HepG2 (cell line): ENCODE measurements at regions not wholly inside any gene's neighbourhood (a gene's known extent, or its start where the extent isn't known, plus 50 kb on each side); places are given as distances from the start of the nearest gene placed in this dataset.

Source experiments
- CBX2 ChIP-seq, 2 experiments: fragments of 200-600 bp in 1 of 2; sonication (generic); formaldehyde crosslinking in 1 of 2; IDR thresholded peaks; 2 replicates each; pipeline versions ENCODE4 v1.7.0 to v1.8.1; 2018 to 2022; ENCODE audit warnings: low read depth in 2 of 2, low read length in 1 of 2, mild to moderate bottlenecking in 1 of 2, missing genetic modification reagents in 1 of 2
- MAZ ChIP-seq, 2 experiments: sonication (generic) in 1 of 2; formaldehyde crosslinking in 1 of 2; IDR thresholded peaks; 2 replicates each; pipeline versions ENCODE4 v1.5.0 to v1.6.1; 2012 to 2020; ENCODE audit warnings: low read depth in 2 of 2, mild to moderate bottlenecking in 2 of 2, borderline replicate concordance in 1 of 2, improper control_type of control experiment in 1 of 2, low read length in 1 of 2, missing genetic modification reagents in 1 of 2, moderate library complexity in 1 of 2
- NPAS2 ChIP-seq: sonication (generic); formaldehyde crosslinking; IDR thresholded peaks from 2 replicates; pipeline ENCODE4 v1.8.0; 2022; ENCODE audit warnings: mild to moderate bottlenecking, missing genetic modification reagents, borderline replicate concordance
- RFXANK ChIP-seq: IDR thresholded peaks from 2 replicates; pipeline ENCODE4 v1.6.1; 2016
- YEATS2 ChIP-seq: sonication (generic); formaldehyde crosslinking; IDR thresholded peaks from 2 replicates; pipeline ENCODE4 v1.4.0; 2020; ENCODE audit warnings: missing genetic modification reagents, borderline replicate concordance
- ZFP36 ChIP-seq: fragments of 150-350 bp; IDR thresholded peaks from 2 replicates; pipeline ENCODE4 v1.6.1; 2018; ENCODE audit warnings: borderline replicate concordance, low read length, low read depth; ENCODE audit not compliant: partially characterized antibody
- ZMYM4 ChIP-seq: sonication (generic); formaldehyde crosslinking; IDR thresholded peaks from 2 replicates; pipeline ENCODE4 v1.8.1; 2023; ENCODE audit warnings: mild to moderate bottlenecking, missing genetic modification reagents
- ZNF232 ChIP-seq: sonication (generic); formaldehyde crosslinking; IDR thresholded peaks from 2 replicates; pipeline ENCODE4 v1.4.0; 2020; ENCODE audit warnings: missing genetic modification reagents, borderline replicate concordance
- ZNF317 ChIP-seq: sonication (generic); formaldehyde crosslinking; IDR thresholded peaks from 2 replicates; pipeline ENCODE4 v1.5.0; 2020; ENCODE audit warnings: mild to moderate bottlenecking, missing genetic modification reagents
- ZNF883 ChIP-seq: sonication (generic); formaldehyde crosslinking; IDR thresholded peaks from 2 replicates; pipeline ENCODE4 v1.5.1; 2020; ENCODE audit warnings: mild to moderate bottlenecking, missing genetic modification reagents; ENCODE audit errors: not compliant biosample characterization
- TF ChIP-seq, protein P1 (sequence below): sonication (generic); formaldehyde crosslinking; IDR thresholded peaks from 2 replicates; pipeline ENCODE4 v1.4.0; 2020; ENCODE audit warnings: missing genetic modification reagents, borderline replicate concordance
- TF ChIP-seq, protein P2 (sequence below): IDR thresholded peaks from 2 replicates; pipeline ENCODE4 v1.6.1; 2016; ENCODE audit warnings: mild to moderate bottlenecking
- TF ChIP-seq, protein P3 (sequence below): sonication (generic); formaldehyde crosslinking; IDR thresholded peaks from 2 replicates; pipeline ENCODE4 v1.8.1; 2023; ENCODE audit warnings: mild to moderate bottlenecking, missing genetic modification reagents, borderline replicate concordance
- TF ChIP-seq, protein P4 (sequence below): sonication (generic); formaldehyde crosslinking; IDR thresholded peaks from 2 replicates; pipeline ENCODE4 v1.5.0; 2020; ENCODE audit warnings: mild to moderate bottlenecking, missing genetic modification reagents, moderate library complexity
- TF ChIP-seq, protein P5 (sequence below): sonication (generic); formaldehyde crosslinking; IDR thresholded peaks from 2 replicates; pipeline ENCODE4 v1.4.0; 2020; ENCODE audit warnings: mild to moderate bottlenecking, missing genetic modification reagents
- TF ChIP-seq, protein P6 (sequence below): sonication (generic); formaldehyde crosslinking; IDR thresholded peaks from 2 replicates; pipeline ENCODE4 v1.8.0; 2022; ENCODE audit warnings: missing genetic modification reagents, mild to moderate bottlenecking, borderline replicate concordance

DNA sequence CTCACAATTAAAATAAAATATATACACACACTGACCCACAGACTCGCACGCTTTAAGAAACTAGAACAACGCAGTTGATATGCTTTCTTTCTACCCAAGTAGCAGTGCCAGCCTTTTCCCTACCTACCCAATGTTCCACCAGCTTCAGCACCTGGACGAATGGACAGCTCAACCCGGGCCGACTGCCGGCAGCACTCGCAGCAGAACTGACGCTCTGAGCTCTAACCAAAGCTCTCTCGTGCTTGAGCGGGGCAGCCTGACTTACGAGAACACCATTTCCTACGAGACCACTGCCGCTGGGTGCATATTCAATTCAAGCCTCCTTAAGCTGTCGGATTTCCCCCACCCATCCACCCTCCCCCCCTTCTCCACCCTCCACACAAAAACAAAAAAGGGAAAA is 127.4 kb upstream of the DPYD start (continued):
- TF ChIP-seq, protein P1, sequence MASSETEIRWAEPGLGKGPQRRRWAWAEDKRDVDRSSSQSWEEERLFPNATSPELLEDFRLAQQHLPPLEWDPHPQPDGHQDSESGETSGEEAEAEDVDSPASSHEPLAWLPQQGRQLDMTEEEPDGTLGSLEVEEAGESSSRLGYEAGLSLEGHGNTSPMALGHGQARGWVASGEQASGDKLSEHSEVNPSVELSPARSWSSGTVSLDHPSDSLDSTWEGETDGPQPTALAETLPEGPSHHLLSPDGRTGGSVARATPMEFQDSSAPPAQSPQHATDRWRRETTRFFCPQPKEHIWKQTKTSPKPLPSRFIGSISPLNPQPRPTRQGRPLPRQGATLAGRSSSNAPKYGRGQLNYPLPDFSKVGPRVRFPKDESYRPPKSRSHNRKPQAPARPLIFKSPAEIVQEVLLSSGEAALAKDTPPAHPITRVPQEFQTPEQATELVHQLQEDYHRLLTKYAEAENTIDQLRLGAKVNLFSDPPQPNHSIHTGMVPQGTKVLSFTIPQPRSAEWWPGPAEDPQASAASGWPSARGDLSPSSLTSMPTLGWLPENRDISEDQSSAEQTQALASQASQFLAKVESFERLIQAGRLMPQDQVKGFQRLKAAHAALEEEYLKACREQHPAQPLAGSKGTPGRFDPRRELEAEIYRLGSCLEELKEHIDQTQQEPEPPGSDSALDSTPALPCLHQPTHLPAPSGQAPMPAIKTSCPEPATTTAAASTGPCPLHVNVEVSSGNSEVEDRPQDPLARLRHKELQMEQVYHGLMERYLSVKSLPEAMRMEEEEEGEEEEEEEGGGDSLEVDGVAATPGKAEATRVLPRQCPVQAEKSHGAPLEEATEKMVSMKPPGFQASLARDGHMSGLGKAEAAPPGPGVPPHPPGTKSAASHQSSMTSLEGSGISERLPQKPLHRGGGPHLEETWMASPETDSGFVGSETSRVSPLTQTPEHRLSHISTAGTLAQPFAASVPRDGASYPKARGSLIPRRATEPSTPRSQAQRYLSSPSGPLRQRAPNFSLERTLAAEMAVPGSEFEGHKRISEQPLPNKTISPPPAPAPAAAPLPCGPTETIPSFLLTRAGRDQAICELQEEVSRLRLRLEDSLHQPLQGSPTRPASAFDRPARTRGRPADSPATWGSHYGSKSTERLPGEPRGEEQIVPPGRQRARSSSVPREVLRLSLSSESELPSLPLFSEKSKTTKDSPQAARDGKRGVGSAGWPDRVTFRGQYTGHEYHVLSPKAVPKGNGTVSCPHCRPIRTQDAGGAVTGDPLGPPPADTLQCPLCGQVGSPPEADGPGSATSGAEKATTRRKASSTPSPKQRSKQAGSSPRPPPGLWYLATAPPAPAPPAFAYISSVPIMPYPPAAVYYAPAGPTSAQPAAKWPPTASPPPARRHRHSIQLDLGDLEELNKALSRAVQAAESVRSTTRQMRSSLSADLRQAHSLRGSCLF: 0 out of 2 replicates have a peak, but pooled peaks have one; percentile 21
- TF ChIP-seq, protein P2, sequence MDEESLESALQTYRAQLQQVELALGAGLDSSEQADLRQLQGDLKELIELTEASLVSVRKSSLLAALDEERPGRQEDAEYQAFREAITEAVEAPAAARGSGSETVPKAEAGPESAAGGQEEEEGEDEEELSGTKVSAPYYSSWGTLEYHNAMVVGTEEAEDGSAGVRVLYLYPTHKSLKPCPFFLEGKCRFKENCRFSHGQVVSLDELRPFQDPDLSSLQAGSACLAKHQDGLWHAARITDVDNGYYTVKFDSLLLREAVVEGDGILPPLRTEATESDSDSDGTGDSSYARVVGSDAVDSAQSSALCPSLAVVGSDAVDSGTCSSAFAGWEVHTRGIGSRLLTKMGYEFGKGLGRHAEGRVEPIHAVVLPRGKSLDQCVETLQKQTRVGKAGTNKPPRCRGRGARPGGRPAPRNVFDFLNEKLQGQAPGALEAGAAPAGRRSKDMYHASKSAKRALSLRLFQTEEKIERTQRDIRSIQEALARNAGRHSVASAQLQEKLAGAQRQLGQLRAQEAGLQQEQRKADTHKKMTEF: no peak
- peak; percentile 92 for TF ChIP-seq ZNF232 (CRISPR knock-in tag)
- no peak for TF ChIP-seq NPAS2 (CRISPR knock-in tag)
- TF ChIP-seq RFXANK (CRISPR knock-in tag): no peak
- TF ChIP-seq ZNF317: no peak
- no peak for TF ChIP-seq CBX2 (IDR thresholded peaks at IDR 0.05; ENCODE audit: low read depth, low read length)
- TF ChIP-seq CBX2 (CRISPR knock-in tag; IDR thresholded peaks at IDR 0.05; ENCODE audit: low read depth): no peak
- TF ChIP-seq ZMYM4: no peak; the same call in 1 of the 2 replicates
- TF ChIP-seq ZFP36: no peak
- no peak for TF ChIP-seq ZNF883 (CRISPR knock-in tag)
- TF ChIP-seq, protein P3, sequence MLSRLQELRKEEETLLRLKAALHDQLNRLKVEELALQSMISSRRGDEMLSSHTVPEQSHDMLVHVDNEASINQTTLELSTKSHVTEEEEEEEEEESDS (CRISPR knock-in tag): no peak
- TF ChIP-seq, protein P4, sequence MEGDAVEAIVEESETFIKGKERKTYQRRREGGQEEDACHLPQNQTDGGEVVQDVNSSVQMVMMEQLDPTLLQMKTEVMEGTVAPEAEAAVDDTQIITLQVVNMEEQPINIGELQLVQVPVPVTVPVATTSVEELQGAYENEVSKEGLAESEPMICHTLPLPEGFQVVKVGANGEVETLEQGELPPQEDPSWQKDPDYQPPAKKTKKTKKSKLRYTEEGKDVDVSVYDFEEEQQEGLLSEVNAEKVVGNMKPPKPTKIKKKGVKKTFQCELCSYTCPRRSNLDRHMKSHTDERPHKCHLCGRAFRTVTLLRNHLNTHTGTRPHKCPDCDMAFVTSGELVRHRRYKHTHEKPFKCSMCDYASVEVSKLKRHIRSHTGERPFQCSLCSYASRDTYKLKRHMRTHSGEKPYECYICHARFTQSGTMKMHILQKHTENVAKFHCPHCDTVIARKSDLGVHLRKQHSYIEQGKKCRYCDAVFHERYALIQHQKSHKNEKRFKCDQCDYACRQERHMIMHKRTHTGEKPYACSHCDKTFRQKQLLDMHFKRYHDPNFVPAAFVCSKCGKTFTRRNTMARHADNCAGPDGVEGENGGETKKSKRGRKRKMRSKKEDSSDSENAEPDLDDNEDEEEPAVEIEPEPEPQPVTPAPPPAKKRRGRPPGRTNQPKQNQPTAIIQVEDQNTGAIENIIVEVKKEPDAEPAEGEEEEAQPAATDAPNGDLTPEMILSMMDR (CRISPR knock-in tag): no peak
- TF ChIP-seq MAZ (IDR thresholded peaks at IDR 0.05; ENCODE audit: borderline replicate concordance, low read depth, low read length): no peak
- 0 out of 2 replicates have a peak, but pooled peaks have one; percentile 39 for TF ChIP-seq MAZ (CRISPR knock-in tag; IDR thresholded peaks at IDR 0.05; ENCODE audit: low read depth)
- TF ChIP-seq, protein P5, sequence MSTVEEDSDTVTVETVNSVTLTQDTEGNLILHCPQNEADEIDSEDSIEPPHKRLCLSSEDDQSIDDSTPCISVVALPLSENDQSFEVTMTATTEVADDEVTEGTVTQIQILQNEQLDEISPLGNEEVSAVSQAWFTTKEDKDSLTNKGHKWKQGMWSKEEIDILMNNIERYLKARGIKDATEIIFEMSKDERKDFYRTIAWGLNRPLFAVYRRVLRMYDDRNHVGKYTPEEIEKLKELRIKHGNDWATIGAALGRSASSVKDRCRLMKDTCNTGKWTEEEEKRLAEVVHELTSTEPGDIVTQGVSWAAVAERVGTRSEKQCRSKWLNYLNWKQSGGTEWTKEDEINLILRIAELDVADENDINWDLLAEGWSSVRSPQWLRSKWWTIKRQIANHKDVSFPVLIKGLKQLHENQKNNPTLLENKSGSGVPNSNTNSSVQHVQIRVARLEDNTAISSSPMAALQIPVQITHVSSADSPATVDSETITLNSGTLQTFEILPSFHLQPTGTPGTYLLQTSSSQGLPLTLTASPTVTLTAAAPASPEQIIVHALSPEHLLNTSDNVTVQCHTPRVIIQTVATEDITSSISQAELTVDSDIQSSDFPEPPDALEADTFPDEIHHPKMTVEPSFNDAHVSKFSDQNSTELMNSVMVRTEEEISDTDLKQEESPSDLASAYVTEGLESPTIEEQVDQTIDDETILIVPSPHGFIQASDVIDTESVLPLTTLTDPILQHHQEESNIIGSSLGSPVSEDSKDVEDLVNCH (CRISPR knock-in tag): no peak
- TF ChIP-seq, protein P6, sequence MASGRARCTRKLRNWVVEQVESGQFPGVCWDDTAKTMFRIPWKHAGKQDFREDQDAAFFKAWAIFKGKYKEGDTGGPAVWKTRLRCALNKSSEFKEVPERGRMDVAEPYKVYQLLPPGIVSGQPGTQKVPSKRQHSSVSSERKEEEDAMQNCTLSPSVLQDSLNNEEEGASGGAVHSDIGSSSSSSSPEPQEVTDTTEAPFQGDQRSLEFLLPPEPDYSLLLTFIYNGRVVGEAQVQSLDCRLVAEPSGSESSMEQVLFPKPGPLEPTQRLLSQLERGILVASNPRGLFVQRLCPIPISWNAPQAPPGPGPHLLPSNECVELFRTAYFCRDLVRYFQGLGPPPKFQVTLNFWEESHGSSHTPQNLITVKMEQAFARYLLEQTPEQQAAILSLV (CRISPR knock-in tag): no peak
- no peak for TF ChIP-seq YEATS2
